ENCODE measurements at regions not wholly inside any gene's neighbourhood (a gene's known extent, or its start where the extent isn't known, plus 50 kb on each side); places are given as distances from the start of the nearest gene placed in this dataset.

DNA sequence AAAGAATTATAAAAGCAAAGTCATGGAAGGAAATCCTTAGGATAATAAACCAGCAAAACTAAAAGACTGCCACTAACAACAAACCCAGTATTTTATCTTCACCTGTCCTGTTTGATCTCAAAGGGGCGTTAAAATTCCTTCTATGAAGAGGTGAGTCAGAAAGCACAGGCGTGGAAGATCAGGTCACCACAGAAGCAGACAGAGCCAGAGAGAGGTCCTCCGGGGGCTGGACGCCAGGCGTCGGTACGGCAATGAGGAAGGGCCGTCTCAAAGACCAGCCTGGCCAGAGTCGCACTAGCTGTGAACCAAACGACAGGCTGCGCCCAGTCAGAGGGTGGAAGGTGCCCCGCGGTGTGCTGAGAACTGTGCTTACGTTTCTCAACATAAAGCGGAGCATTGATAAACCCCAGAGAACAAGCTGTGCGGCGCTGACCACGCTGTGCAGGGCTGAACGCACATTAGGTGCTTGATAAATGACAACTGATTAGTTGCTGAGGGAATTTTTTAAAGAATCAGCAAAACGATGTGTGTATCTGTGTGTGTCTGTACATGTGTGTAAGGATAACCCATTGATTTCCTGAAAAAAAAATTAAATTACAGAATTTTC lies 85.6 kb downstream of the RNASET2 start:
- no peak for TF ChIP-seq EP300 (IDR thresholded peaks at IDR 0.05)
- TF ChIP-seq, protein P1, sequence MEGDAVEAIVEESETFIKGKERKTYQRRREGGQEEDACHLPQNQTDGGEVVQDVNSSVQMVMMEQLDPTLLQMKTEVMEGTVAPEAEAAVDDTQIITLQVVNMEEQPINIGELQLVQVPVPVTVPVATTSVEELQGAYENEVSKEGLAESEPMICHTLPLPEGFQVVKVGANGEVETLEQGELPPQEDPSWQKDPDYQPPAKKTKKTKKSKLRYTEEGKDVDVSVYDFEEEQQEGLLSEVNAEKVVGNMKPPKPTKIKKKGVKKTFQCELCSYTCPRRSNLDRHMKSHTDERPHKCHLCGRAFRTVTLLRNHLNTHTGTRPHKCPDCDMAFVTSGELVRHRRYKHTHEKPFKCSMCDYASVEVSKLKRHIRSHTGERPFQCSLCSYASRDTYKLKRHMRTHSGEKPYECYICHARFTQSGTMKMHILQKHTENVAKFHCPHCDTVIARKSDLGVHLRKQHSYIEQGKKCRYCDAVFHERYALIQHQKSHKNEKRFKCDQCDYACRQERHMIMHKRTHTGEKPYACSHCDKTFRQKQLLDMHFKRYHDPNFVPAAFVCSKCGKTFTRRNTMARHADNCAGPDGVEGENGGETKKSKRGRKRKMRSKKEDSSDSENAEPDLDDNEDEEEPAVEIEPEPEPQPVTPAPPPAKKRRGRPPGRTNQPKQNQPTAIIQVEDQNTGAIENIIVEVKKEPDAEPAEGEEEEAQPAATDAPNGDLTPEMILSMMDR (IDR thresholded peaks at IDR 0.05), result no peak

Measured in tibial nerve (tissue), 4 donors.